Small intestine (tissue), 7 donors: ENCODE measurements at regions not wholly inside any gene's neighbourhood (a gene's known extent, or its start where the extent isn't known, plus 50 kb on each side); places are given as distances from the start of the nearest gene placed in this dataset.
"Not testable (repeated sequence)": the region's sequence is repeated elsewhere in the genome, so short reads cannot be mapped to it uniquely, and the experiment has no call there.

Experiments used
- DNase-seq, 2 donors: peaks; one replicate each; pipeline versions ENCODE4 v3.0.0 to v3.0.0-alpha.2; 2013
- FAIRE-seq: peaks from 2 replicates; lab custom pipeline; 2012; peaks lifted over from hg19 to GRCh38; lab: Jason Lieb, UNC
- H3K27ac ChIP-seq, 3 donors: one replicate each; pipeline ENCODE4 v1.5.1; 2013; ENCODE audit warnings: low read length in 2 of 3, mild to moderate bottlenecking in 2 of 3, control low read depth in 1 of 3, inconsistent platforms in 1 of 3, low read depth in 1 of 3, moderate library complexity in 1 of 3
- H3K27me3 ChIP-seq, 3 donors: one replicate each; pipeline ENCODE4 v1.6.1; 2013; ENCODE audit warnings: low read length in 3 of 3, inconsistent platforms in 1 of 3; ENCODE audit not compliant: control insufficient read depth in 3 of 3, insufficient read depth in 3 of 3
- H3K36me3 ChIP-seq, 3 donors: one replicate each; pipeline ENCODE4 v1.6.1; 2013; ENCODE audit warnings: low read length in 3 of 3, inconsistent platforms in 1 of 3, low read depth in 1 of 3, mild to moderate bottlenecking in 1 of 3, moderate library complexity in 1 of 3; ENCODE audit not compliant: control insufficient read depth in 3 of 3, insufficient read depth in 2 of 3
- H3K4me1 ChIP-seq, 3 donors: one replicate each; pipeline ENCODE4 v1.6.1; 2013; ENCODE audit warnings: low read length in 2 of 3, inconsistent platforms in 1 of 3, low read depth in 1 of 3, mild to moderate bottlenecking in 1 of 3, moderate library complexity in 1 of 3; ENCODE audit not compliant: control insufficient read depth in 3 of 3, insufficient read depth in 2 of 3
- H3K4me3 ChIP-seq, 3 donors: one replicate each; pipeline ENCODE4 v1.5.1; 2013; ENCODE audit warnings: low read length in 3 of 3, control low read depth in 1 of 3, inconsistent platforms in 1 of 3, low read depth in 1 of 3, mild to moderate bottlenecking in 1 of 3, moderate library complexity in 1 of 3
- H3K9me3 ChIP-seq, 2 donors: one replicate each; pipeline ENCODE4 v1.6.1; 2013; ENCODE audit warnings: low read depth in 1 of 2, low read length in 1 of 2; ENCODE audit not compliant: control insufficient read depth in 2 of 2, insufficient read depth in 1 of 2
- WGBS, 3 donors: extraction: QIAGEN DNeasy Blood & Tissue Kit; methylation state at CpG; one replicate each; pipeline ENCODE4 v1.1.7; 2013; 5-methylcytosine and 5-hydroxymethylcytosine counted together
- donor health status: healthy with polysubstance abuse.
- donor health status: control.
- donor health status: control.
- donor health status: Bipolar disorder and iron deficiency.
- donor health status: healthy.

DNA sequence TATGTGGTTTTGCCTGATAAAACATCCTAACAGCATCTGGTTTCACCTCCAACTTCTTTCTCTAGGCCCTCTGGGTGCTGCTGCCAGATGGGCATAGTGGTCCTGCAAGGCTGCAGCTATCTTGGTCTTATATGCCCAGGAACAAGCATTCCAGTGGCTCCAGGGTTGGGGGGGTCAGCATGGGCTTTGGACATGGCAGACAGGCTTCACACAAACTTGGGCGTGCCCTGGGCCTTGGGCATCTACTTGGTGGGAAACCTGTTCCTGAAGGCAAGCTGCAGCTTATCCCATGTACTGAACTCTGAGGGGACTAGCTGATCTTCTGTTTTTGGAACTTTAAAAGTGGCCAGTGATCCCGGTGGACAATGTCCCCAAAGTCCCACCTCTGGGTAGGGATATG is 54.9 kb upstream of the ZNF678 start:
- H3K4me1 ChIP-seq: no peaks in the 10 kb centered on the region
- H3K9me3 ChIP-seq: no peaks in the 10 kb centered on the region
- no peak for FAIRE-seq
- H3K27ac ChIP-seq: no peak overlapping the region
- no peak overlapping the region for H3K4me3 ChIP-seq
- no peak for DNase-seq
- H3K27me3 ChIP-seq: no peaks in the 10 kb centered on the region
- H3K36me3 ChIP-seq: no peaks in the 10 kb centered on the region
- WGBS, 3 donors: 70 to 92% (median 79%) methylated on average over 2 of the region's 2 CpGs

DNA sequence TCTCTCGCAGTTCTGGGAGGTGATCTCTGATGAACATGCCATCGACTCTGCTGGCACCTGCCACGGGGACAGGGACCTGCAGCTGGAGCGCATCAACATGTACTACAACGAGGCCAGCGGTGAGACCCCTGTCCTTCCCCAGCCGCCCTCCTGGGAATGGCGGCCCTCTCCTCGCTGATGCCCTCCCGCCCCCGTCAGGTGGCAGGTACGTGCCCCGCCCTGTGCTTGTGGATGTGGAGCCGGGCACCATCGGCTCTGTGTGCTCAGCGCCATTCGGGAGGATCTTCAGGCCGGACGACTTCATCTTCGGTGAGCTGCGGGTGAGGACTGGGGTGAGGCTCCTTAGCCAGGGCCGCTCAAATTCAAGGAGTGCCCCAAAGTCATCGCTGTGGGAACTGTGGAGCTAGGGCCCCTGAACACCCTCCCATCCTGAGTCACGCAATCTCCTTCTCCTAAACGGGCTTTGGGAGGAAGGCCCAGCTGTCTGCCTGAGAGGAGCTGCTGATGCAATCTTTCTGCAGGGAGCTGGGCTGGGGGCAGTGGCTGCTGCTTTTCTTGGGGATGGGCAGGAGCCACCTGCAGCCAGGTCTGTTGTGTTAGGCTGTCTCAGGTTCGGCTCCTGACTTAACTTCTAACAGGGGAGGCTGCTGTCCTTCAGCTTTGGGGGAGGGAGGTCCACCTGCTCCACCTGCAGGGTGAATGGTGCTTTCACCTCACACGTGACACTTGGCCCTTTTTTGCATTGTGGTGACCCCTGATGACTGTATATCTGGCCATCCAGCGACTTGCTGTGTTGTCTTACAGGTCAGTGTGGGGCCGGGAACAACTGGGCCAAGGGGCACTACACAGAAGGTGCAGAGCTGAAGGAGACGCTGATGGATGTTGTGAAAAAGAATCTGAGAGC is 56.6 kb upstream of the ZNF678 start:
- FAIRE-seq, H3K27ac ChIP-seq, H3K9me3 ChIP-seq, DNase-seq, H3K27me3 ChIP-seq, H3K4me3 ChIP-seq, H3K36me3 ChIP-seq, H3K4me1 ChIP-seq: not testable (repeated sequence)
- WGBS, 3 donors: 90 to 97% methylated on average over 4 to 12 of the region's 30 CpGs; no CpG with 5 or more reads in 1 of the 3 donors

DNA sequence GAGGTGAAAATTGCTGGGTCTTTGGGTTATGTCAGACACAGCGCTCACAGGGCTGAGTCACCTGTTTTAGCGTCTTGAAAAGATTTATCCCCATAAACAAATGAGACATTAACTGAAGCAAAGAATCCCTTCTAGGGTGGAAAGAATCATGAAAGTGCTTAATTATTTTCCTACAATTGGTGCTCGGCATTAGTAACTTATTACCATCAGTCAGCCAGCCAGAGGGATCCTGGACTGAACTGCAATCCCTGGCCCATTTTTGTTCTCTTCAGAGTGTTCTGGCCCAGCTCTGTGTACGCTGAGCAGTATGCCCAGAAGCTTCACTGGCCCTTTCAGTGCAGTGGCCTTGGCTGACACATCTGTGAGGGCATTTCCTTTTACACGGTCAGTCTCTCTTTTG is 67.3 kb upstream of the ZNF678 start:
- H3K36me3 ChIP-seq, DNase-seq, H3K27me3 ChIP-seq, H3K4me1 ChIP-seq, H3K4me3 ChIP-seq, H3K9me3 ChIP-seq, FAIRE-seq, H3K27ac ChIP-seq: not testable (repeated sequence)
- WGBS, 3 donors: 78 to 100% (median 86%) methylated on average over 1 of the region's 5 CpGs

DNA sequence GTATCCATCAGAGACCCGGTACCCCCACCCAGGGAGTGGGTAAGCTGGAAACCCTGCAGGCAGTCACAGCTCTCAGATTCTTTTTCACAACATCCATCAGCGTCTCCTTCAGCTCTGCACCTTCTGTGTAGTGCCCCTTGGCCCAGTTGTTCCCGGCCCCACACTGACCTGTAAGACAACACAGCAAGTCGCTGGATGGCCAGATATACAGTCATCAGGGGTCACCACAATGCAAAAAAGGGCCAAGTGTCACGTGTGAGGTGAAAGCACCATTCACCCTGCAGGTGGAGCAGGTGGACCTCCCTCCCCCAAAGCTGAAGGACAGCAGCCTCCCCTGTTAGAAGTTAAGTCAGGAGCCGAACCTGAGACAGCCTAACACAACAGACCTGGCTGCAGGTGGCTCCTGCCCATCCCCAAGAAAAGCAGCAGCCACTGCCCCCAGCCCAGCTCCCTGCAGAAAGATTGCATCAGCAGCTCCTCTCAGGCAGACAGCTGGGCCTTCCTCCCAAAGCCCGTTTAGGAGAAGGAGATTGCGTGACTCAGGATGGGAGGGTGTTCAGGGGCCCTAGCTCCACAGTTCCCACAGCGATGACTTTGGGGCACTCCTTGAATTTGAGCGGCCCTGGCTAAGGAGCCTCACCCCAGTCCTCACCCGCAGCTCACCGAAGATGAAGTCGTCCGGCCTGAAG is 69.3 kb upstream of the ZNF678 start:
- not testable (repeated sequence) for H3K9me3 ChIP-seq, H3K27me3 ChIP-seq, H3K27ac ChIP-seq, H3K36me3 ChIP-seq, DNase-seq, H3K4me1 ChIP-seq, H3K4me3 ChIP-seq, FAIRE-seq
- WGBS, 3 donors: 0 to 62% (median 55%) methylated on average over 1 to 2 of the region's 14 CpGs

DNA sequence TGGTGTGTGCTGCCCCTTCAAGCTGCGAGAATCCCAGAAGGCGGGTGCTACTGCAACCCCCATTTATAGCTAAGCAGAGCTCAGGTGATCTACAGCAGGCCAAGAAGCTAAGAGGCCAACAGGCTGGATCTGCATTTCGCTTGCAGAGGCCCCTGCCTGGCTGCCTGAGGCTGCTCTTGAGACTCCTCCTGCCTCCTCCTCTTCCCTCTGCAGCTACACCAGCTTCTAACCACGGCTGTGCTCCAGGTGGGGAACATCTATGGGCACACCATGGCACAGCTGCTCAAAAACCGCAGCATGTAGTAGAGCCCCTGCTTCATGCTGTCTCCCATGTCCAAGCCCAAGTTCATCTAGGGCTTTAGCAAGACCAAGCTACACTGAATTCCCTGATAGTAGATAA is 72.9 kb upstream of the ZNF678 start:
- no peaks in the 10 kb centered on the region for H3K36me3 ChIP-seq
- H3K27me3 ChIP-seq: no peaks in the 10 kb centered on the region
- H3K27ac ChIP-seq: no peak overlapping the region
- DNase-seq (no peak), FAIRE-seq (no peak)
- peaks cover 0 to 6% of the 10 kb centered on the region in 2 donors for H3K9me3 ChIP-seq
- 67 to 81% (median 80%) methylated on average over 5 of the region's 5 CpGs for WGBS, 3 donors
- H3K4me1 ChIP-seq: no peaks in the 10 kb centered on the region
- no peak overlapping the region for H3K4me3 ChIP-seq

DNA sequence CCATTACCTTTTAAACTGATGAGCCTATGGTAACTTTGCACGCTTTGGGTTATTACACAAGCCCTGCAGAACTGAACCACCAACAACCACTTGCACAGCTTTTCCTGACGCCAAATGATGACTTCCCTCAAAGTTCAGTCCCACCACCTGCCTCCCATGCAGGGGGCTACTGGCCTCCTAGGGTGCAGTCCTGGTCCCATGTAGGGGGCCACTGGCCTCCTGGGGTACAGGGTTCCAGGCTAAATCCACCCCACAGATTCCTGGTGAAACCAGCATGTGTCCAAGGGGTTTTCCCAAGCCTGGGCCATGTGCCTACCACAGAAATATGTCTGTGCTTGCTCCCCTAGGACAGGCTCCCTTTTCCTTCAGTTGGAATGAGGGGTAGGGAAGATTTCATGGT is 73.4 kb upstream of the ZNF678 start:
- no peak overlapping the region for H3K4me3 ChIP-seq
- H3K27me3 ChIP-seq: no peaks in the 10 kb centered on the region
- no peaks in the 10 kb centered on the region for H3K4me1 ChIP-seq
- peaks cover 0 to 6% of the 10 kb centered on the region in 2 donors for H3K9me3 ChIP-seq
- WGBS, 3 donors: 85 to 88% (median 86%) methylated on average over 2 of the region's 2 CpGs
- DNase-seq (no peak), FAIRE-seq (no peak)
- H3K27ac ChIP-seq: no peak overlapping the region
- no peaks in the 10 kb centered on the region for H3K36me3 ChIP-seq

DNA sequence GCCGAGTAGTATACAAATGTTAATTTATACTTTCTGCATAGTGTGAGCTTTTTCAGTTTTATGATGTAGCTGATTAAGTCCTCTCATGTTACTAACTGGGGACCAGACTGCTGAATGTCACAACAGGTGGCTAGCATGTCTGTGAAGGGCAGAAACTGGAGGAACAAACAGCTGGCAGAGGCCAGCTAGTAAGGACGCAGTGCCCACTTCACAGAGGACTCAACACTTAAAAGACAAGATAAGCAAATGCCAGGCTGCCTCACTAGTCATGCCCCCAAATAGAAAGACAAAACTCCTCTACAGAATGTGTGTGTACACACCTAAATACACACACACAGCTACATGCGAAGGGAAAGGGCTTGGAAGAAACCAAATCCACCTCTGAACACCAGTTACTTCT is 73.8 kb upstream of the ZNF678 start:
- no peak overlapping the region for H3K4me3 ChIP-seq
- H3K36me3 ChIP-seq: no peaks in the 10 kb centered on the region
- FAIRE-seq: no peak
- H3K27me3 ChIP-seq: no peaks in the 10 kb centered on the region
- H3K4me1 ChIP-seq: no peaks in the 10 kb centered on the region
- no peak overlapping the region for H3K27ac ChIP-seq
- 77 to 84% (median 82%) methylated on average over 3 of the region's 3 CpGs for WGBS, 3 donors
- H3K9me3 ChIP-seq: peaks cover 0 to 6% of the 10 kb centered on the region in 2 donors
- no peak for DNase-seq

DNA sequence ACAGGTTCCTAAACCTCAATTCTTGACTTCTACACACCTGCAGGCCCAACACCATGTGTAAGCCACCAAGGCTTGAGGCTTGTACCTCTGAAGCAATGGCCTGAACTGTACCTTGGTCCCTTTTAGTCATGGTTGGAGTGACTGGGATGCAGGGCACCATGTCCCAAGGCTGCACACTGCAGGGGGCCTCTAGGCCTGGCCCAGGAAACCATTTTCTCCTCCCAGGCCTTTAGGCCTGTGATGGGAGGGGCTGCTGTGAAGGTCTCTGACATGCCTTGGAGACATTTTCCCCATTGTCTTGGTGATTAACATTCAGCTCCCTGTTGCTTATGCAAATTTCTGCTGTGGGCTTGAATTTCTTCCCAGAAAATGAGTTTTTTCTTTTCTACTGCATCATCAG is 75.8 kb upstream of the ZNF678 start:
- Histone ChIP-seq H3K9me3 (peaks cover 0 to 6% of the 10 kb centered on the region in 2 donors), H3K4me3 (no peak overlapping the region), H3K27ac (no peak overlapping the region), H3K36me3 (no peaks in the 10 kb centered on the region), H3K4me1 (no peaks in the 10 kb centered on the region), H3K27me3 (no peaks in the 10 kb centered on the region)
- DNase-seq (no peak), FAIRE-seq (no peak)
